Dendritic cell treated with granulocyte-macrophage colony-stimulating factor and Interleukin-4, amounts not matched to agents 40 ng/mL and 50 ng/mL, for 4 days (primary cell): ENCODE measurements at regions not wholly inside any gene's neighbourhood (a gene's known extent, or its start where the extent isn't known, plus 50 kb on each side); places are given as distances from the start of the nearest gene placed in this dataset.

Source experiments
- H3K27ac Mint-ChIP-seq: one replicate; pipeline ENCODE4 v1.8.0; 2022; ENCODE audit warnings: mild to moderate bottlenecking, mixed read lengths
- H3K27me3 Mint-ChIP-seq: one replicate; pipeline ENCODE4 v1.8.0; 2022; ENCODE audit warnings: mild to moderate bottlenecking, mixed read lengths
- H3K36me3 Mint-ChIP-seq: one replicate; pipeline ENCODE4 v1.8.0; 2022; ENCODE audit warnings: low read depth, mixed read lengths
- H3K4me1 Mint-ChIP-seq: one replicate; pipeline ENCODE4 v1.8.0; 2022; ENCODE audit warnings: low read depth, mixed read lengths
- H3K4me3 Mint-ChIP-seq: one replicate; pipeline ENCODE4 v1.8.0; 2022; ENCODE audit warnings: mild to moderate bottlenecking, moderate library complexity, mixed read lengths
- H3K9me3 Mint-ChIP-seq: one replicate; pipeline ENCODE4 v1.8.0; 2022; ENCODE audit warnings: mixed read lengths
- intact Hi-C: fragments of 100-400 bp; cut with micrococcal nuclease; formaldehyde crosslinking; loops from one replicate; pipeline ENCODE4 v1.15.0; 2022

GRCh38 chr2:56009758-56010458, 86.3 kb upstream of the EFEMP1 start:
- Mint-ChIP-seq H3K4me3 (no peak overlapping the region), H3K9me3 (no peaks in the 10 kb centered on the region), H3K27me3 (no peaks in the 10 kb centered on the region), H3K4me1 (no peaks in the 10 kb centered on the region), H3K27ac (no peak overlapping the region), H3K36me3 (no peaks in the 10 kb centered on the region)
- intact Hi-C loops: loop anchor here (1.0 kb wide), 1 partner anchor 292 kb away; no protein-coding TSS in a partner anchor

- no peaks in the 10 kb centered on the region for H3K36me3 Mint-ChIP-seq
- H3K27me3 Mint-ChIP-seq: peaks cover 3% of the 10 kb centered on the region
- no peak overlapping the region for H3K27ac Mint-ChIP-seq
- no peaks in the 10 kb centered on the region for H3K4me1 Mint-ChIP-seq
- intact Hi-C loops: no loop called here
- no peaks in the 10 kb centered on the region for H3K9me3 Mint-ChIP-seq
- H3K4me3 Mint-ChIP-seq: no peak overlapping the region
Observed at GRCh38 chr2:56011624-56012023, 88.0 kb upstream of the EFEMP1 start.

DNA sequence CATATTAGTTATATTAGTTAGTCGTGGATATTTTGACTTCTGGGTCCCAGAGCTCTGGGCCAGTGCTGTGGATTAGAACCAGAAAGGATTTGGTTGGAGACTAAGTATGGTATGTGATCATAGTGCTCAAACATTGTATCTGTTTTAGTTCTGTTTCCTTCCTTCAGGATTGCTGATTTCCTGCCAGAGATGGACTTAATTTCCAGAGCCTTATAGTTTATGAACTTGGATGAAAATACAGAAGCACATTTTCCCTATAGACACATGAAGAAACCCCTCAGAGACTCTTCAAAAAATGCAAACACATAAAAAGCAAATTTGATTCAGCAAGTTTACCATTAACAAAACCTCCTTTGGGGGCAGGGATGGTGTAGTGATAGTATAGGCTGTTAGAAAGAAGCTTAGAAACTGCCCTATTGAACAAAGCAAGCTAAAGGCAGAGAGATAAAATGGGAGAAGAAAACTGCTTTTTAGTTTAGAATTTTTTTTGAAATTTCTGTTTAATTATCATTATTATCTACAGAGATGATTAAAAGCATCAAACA, 88.7 kb upstream of the EFEMP1 start:
- H3K9me3 Mint-ChIP-seq: no peaks in the 10 kb centered on the region
- H3K4me1 Mint-ChIP-seq: no peaks in the 10 kb centered on the region
- H3K27ac Mint-ChIP-seq: no peak overlapping the region
- H3K27me3 Mint-ChIP-seq: peaks cover 3% of the 10 kb centered on the region
- H3K4me3 Mint-ChIP-seq: no peak overlapping the region
- H3K36me3 Mint-ChIP-seq: no peaks in the 10 kb centered on the region
- intact Hi-C loops: no loop called here

- Mint-ChIP-seq H3K27ac (no peak overlapping the region), H3K36me3 (no peaks in the 10 kb centered on the region), H3K9me3 (no peaks in the 10 kb centered on the region), H3K4me3 (no peak overlapping the region), H3K27me3 (peaks cover 3% of the 10 kb centered on the region), H3K4me1 (no peaks in the 10 kb centered on the region)
- intact Hi-C loops: no loop called here
Observed at GRCh38 chr2:56013475-56013874, 89.9 kb upstream of the EFEMP1 start.

DNA sequence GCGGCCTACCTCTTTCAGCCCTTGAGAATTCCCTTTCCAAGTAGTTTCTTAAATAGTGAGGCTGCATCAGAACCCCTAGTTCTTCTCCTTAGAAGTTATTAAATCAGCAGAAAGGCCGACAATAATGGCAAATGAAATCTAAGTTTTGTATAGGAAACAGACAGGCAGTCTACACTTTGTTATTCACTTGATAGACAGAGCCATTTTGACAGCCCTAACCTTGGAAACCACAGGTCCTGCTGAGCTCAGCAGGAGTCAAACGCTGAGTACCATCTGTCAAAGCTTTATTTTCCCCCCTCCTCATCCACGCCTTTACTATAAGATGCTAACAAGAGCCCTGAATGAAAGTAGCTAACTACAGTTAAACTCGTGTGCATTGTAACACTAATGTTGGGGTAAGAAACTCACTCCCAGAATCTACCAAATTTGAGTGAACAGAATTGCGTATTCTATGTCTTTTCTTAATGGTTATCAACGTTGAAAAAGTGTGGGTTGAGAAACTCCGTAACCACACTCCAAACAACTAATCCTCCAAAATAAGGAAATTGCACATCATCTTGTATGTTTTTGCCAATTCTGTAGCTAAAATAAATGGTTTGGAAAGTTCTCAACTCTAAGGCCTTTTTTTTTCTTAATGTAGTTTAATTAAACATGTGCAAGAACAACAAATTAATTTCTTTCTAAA, 90.6 kb upstream of the EFEMP1 start:
- H3K36me3 Mint-ChIP-seq: no peaks in the 10 kb centered on the region
- no peak overlapping the region for H3K27ac Mint-ChIP-seq
- no peak overlapping the region for H3K4me3 Mint-ChIP-seq
- no peaks in the 10 kb centered on the region for H3K9me3 Mint-ChIP-seq
- intact Hi-C loops: no loop called here
- peaks cover 3% of the 10 kb centered on the region for H3K27me3 Mint-ChIP-seq
- no peaks in the 10 kb centered on the region for H3K4me1 Mint-ChIP-seq

- peaks cover 3% of the 10 kb centered on the region for H3K27me3 Mint-ChIP-seq
- no peak overlapping the region for H3K4me3 Mint-ChIP-seq
- H3K4me1 Mint-ChIP-seq: no peaks in the 10 kb centered on the region
- H3K9me3 Mint-ChIP-seq: no peaks in the 10 kb centered on the region
- intact Hi-C loops: loop anchor here (5.0 kb wide), 1 partner anchor 243 kb away; no protein-coding TSS in a partner anchor
- H3K36me3 Mint-ChIP-seq: no peaks in the 10 kb centered on the region
- no peak overlapping the region for H3K27ac Mint-ChIP-seq
Observed at GRCh38 chr2:56015711-56016115, 92.1 kb upstream of the EFEMP1 start.

DNA sequence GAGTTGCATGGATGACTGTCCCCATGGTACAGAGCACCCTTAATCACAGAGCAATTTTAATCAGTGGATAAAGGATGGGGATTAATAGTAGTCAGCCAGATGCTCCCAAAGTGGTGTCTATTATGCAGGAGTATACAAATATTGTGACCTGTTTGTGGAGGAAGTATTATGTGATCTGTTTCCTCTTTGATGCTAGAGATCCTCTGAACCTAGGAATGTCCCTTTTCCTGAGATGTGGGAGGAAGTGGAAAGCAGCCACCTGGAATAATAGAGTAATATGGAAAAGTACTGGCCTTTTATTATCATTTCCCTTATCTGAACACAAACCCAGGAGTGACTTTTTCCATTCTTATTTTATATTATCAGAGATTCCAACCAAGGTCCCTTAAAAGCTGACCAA, 94.2 kb upstream of the EFEMP1 start:
- no peak overlapping the region for H3K27ac Mint-ChIP-seq
- intact Hi-C loops: loop anchor here (5.0 kb wide), 1 partner anchor 245 kb away; no protein-coding TSS in a partner anchor
- no peaks in the 10 kb centered on the region for H3K36me3 Mint-ChIP-seq
- no peaks in the 10 kb centered on the region for H3K9me3 Mint-ChIP-seq
- no peak overlapping the region for H3K4me3 Mint-ChIP-seq
- H3K27me3 Mint-ChIP-seq: peaks cover 3% of the 10 kb centered on the region
- H3K4me1 Mint-ChIP-seq: no peaks in the 10 kb centered on the region

DNA sequence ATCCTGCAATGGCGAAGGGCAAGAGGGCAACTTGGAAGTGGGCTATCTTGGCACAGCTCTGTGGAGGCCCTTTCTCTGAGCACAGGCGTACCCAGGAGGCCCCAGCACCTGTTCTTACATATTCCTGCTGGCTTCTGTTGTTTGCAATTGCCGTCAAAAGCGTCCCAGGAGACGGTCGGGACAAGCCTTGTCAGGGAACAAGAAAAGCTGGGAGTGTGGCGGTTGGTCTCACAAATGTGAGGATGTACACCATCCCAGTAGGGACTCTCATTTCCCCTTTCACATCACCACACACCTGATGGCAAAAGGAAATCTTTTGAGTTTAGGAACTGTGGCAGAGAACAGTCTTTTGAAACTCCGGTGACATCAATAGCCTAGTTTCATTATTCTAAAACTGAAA, 94.7 kb upstream of the EFEMP1 start:
- Mint-ChIP-seq H3K4me1 (no peaks in the 10 kb centered on the region), H3K4me3 (no peak overlapping the region), H3K27me3 (peaks cover 3% of the 10 kb centered on the region), H3K27ac (no peak overlapping the region), H3K36me3 (no peaks in the 10 kb centered on the region), H3K9me3 (no peaks in the 10 kb centered on the region)
- intact Hi-C loops: loop anchor here (5.0 kb wide), 1 partner anchor 246 kb away; no protein-coding TSS in a partner anchor

GRCh38 chr2:56021136-56021474, 97.5 kb upstream of the EFEMP1 start:
- H3K36me3 Mint-ChIP-seq: no peaks in the 10 kb centered on the region
- intact Hi-C loops: no loop called here
- H3K4me3 Mint-ChIP-seq: no peak overlapping the region
- no peaks in the 10 kb centered on the region for H3K27me3 Mint-ChIP-seq
- no peaks in the 10 kb centered on the region for H3K4me1 Mint-ChIP-seq
- no peaks in the 10 kb centered on the region for H3K9me3 Mint-ChIP-seq
- H3K27ac Mint-ChIP-seq: no peak overlapping the region

- no peaks in the 10 kb centered on the region for H3K27me3 Mint-ChIP-seq
- intact Hi-C loops: no loop called here
- no peaks in the 10 kb centered on the region for H3K36me3 Mint-ChIP-seq
- no peak overlapping the region for H3K27ac Mint-ChIP-seq
- H3K9me3 Mint-ChIP-seq: no peaks in the 10 kb centered on the region
- H3K4me1 Mint-ChIP-seq: no peaks in the 10 kb centered on the region
- no peak overlapping the region for H3K4me3 Mint-ChIP-seq
Observed at GRCh38 chr2:56021579-56021978, 98.0 kb upstream of the EFEMP1 start.

GRCh38 chr2:56025469-56026193, 102.0 kb upstream of the EFEMP1 start:
- H3K27ac Mint-ChIP-seq: no peak overlapping the region
- no peaks in the 10 kb centered on the region for H3K4me1 Mint-ChIP-seq
- no peak overlapping the region for H3K4me3 Mint-ChIP-seq
- H3K36me3 Mint-ChIP-seq: no peaks in the 10 kb centered on the region
- intact Hi-C loops: no loop called here
- H3K27me3 Mint-ChIP-seq: no peaks in the 10 kb centered on the region
- H3K9me3 Mint-ChIP-seq: no peaks in the 10 kb centered on the region

DNA sequence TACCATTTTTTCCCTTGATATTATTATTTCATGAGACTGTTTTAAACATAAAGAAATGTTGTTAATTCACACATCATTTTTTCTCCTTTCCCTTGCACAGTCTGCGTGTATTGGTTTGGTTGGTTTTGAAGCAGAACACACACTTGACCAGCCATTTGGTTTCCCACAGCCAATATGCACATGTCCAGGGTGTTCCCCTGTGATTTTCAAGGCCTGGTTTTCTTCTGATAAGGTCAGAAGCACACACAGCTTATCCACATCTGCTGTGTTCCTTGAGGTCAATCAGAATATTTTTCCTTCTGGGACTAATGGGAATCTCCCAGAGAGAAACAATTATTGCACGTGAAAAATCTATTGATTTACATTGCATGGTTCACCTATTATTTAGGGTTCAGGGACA, 103.2 kb upstream of the EFEMP1 start:
- Mint-ChIP-seq H3K36me3 (no peaks in the 10 kb centered on the region), H3K4me1 (no peaks in the 10 kb centered on the region), H3K4me3 (no peak overlapping the region), H3K27ac (no peak overlapping the region), H3K27me3 (no peaks in the 10 kb centered on the region), H3K9me3 (no peaks in the 10 kb centered on the region)
- intact Hi-C loops: no loop called here

GRCh38 chr2:56030062-56030461, 106.5 kb upstream of the EFEMP1 start:
- H3K36me3 Mint-ChIP-seq: no peaks in the 10 kb centered on the region
- H3K27me3 Mint-ChIP-seq: no peaks in the 10 kb centered on the region
- intact Hi-C loops: no loop called here
- no peak overlapping the region for H3K27ac Mint-ChIP-seq
- H3K9me3 Mint-ChIP-seq: no peaks in the 10 kb centered on the region
- H3K4me3 Mint-ChIP-seq: no peak overlapping the region
- H3K4me1 Mint-ChIP-seq: no peaks in the 10 kb centered on the region

DNA sequence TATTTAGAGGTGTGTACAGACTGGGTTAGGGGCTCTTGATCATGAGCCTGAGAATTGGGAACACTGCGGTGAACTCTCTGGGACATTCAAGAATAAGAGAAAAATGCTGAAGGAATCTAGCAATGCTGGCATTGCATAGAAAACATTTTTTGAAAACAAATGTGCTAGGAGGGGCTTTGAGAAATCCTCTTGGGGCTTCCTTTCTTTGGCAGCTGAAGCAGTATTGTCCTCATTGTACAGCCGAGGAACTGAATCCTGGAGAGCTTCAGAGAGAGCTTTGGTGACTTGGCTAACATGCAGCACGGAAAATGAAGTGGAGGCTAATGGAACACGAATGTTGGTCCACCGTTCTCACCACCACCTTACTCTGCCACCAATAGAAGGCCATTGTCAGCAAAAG, 107.3 kb upstream of the EFEMP1 start:
- Mint-ChIP-seq H3K27me3 (no peaks in the 10 kb centered on the region), H3K27ac (no peak overlapping the region), H3K36me3 (no peaks in the 10 kb centered on the region), H3K9me3 (no peaks in the 10 kb centered on the region), H3K4me1 (no peaks in the 10 kb centered on the region), H3K4me3 (no peak overlapping the region)
- intact Hi-C loops: no loop called here
